ENCODE measurements at regions not wholly inside any gene's neighbourhood (a gene's known extent, or its start where the extent isn't known, plus 50 kb on each side); places are given as distances from the start of the nearest gene placed in this dataset.

GRCh38 chr16:35147556-35148504 lies 1688.4 kb downstream of the TP53TG3F start:
- TF ChIP-seq EZH2 (IDR thresholded peaks at IDR 0.05) (no peak), POLR2AphosphoS5 (IDR thresholded peaks at IDR 0.05; ENCODE audit: borderline replicate concordance, low read depth, low read length) (no peak)
